Endodermal cell (in vitro differentiated cells): ENCODE measurements at regions not wholly inside any gene's neighbourhood (a gene's known extent, or its start where the extent isn't known, plus 50 kb on each side); places are given as distances from the start of the nearest gene placed in this dataset.
"Not testable (repeated sequence)": the region's sequence is repeated elsewhere in the genome, so short reads cannot be mapped to it uniquely, and the experiment has no call there.

Source experiments
- DNase-seq: peaks from one replicate; pipeline ENCODE4 v3.0.0-alpha.2; 2017
- H3K27ac ChIP-seq: 2 replicates; pipeline ENCODE4 v1.5.1; 2013; ENCODE audit warnings: mild to moderate bottlenecking, low read depth, low read length, moderate library complexity
- H3K27me3 ChIP-seq: 2 replicates; pipeline ENCODE4 v1.6.1; 2013; ENCODE audit warnings: mild to moderate bottlenecking, low read length, moderate library complexity; ENCODE audit not compliant: insufficient read depth, control insufficient read depth, poor library complexity, severe bottlenecking
- H3K36me3 ChIP-seq: 2 replicates; pipeline ENCODE4 v1.7.0; 2013; ENCODE audit warnings: mild to moderate bottlenecking, low read length, moderate library complexity; ENCODE audit not compliant: control insufficient read depth, insufficient read depth
- H3K4me1 ChIP-seq: one replicate; pipeline ENCODE4 v1.7.0; 2013; ENCODE audit warnings: low read length; ENCODE audit not compliant: control insufficient read depth, insufficient read depth
- H3K4me3 ChIP-seq: 2 replicates; pipeline ENCODE4 v1.5.1; 2013; ENCODE audit warnings: mild to moderate bottlenecking, low read length, moderate library complexity
- H3K9ac ChIP-seq: 2 replicates; pipeline ENCODE4 v1.6.1; 2013; ENCODE audit warnings: mild to moderate bottlenecking, low read length, moderate library complexity; ENCODE audit not compliant: poor library complexity, severe bottlenecking; ENCODE audit errors: extremely low read depth
- H3K9me3 ChIP-seq: 2 replicates; pipeline ENCODE4 v1.6.1; 2013; ENCODE audit warnings: mild to moderate bottlenecking, low read length, moderate library complexity; ENCODE audit not compliant: control insufficient read depth
- H3K27ac Mint-ChIP-seq: 2 replicates; pipeline ENCODE4 v1.8.0; 2020; ENCODE audit warnings: mixed read lengths
- H3K27me3 Mint-ChIP-seq: 2 replicates; pipeline ENCODE4 v1.8.0; 2021; ENCODE audit warnings: mild to moderate bottlenecking, mixed read lengths; ENCODE audit not compliant: insufficient read depth
- H3K36me3 Mint-ChIP-seq: 2 replicates; pipeline ENCODE4 v1.8.0; 2020; ENCODE audit warnings: low read depth, mixed read lengths
- H3K4me1 Mint-ChIP-seq: 2 replicates; pipeline ENCODE4 v1.8.0; 2020; ENCODE audit warnings: mixed read lengths
- H3K4me3 Mint-ChIP-seq: 2 replicates; pipeline ENCODE4 v1.8.0; 2020; ENCODE audit warnings: mild to moderate bottlenecking, moderate library complexity, mixed read lengths
- H3K9me3 Mint-ChIP-seq: 2 replicates; pipeline ENCODE4 v1.8.0; 2020; ENCODE audit warnings: mild to moderate bottlenecking, mixed read lengths
- CTCF ChIP-seq: fragments of 200-600 bp; sonication (generic); conservative IDR thresholded peaks from 2 replicates; pipeline ENCODE4 v1.5.0; 2021; ENCODE audit warnings: antibody characterized with exemption, mild to moderate bottlenecking
- WGBS, 2 experiments: methylation state at CpG; one replicate each; pipeline versions ENCODE4 v1.1.5 to v1.1.7; 2013; ENCODE audit warnings: missing lambda C conversion rate in 2 of 2, mixed read lengths in 1 of 2; ENCODE audit not compliant: insufficient coverage in 1 of 2, insufficient read length in 1 of 2; 5-methylcytosine and 5-hydroxymethylcytosine counted together

GRCh38 chr22:11324439-11325037 is 4203.5 kb upstream of the OR11H1 start:
- 78% methylated on average over 11 to 15 of the region's 15 CpGs for WGBS, 2 experiments
- not testable (repeated sequence) for H3K4me1 Mint-ChIP-seq, H3K4me3 Mint-ChIP-seq, H3K36me3 Mint-ChIP-seq, DNase-seq, H3K36me3 ChIP-seq, H3K27ac Mint-ChIP-seq, H3K9ac ChIP-seq, H3K27me3 ChIP-seq, H3K27me3 Mint-ChIP-seq, H3K4me1 ChIP-seq, H3K4me3 ChIP-seq, H3K27ac ChIP-seq
- peaks cover 64% of the 10 kb centered on the region for H3K9me3 Mint-ChIP-seq
- peaks cover 40% of the 10 kb centered on the region for H3K9me3 ChIP-seq

DNA sequence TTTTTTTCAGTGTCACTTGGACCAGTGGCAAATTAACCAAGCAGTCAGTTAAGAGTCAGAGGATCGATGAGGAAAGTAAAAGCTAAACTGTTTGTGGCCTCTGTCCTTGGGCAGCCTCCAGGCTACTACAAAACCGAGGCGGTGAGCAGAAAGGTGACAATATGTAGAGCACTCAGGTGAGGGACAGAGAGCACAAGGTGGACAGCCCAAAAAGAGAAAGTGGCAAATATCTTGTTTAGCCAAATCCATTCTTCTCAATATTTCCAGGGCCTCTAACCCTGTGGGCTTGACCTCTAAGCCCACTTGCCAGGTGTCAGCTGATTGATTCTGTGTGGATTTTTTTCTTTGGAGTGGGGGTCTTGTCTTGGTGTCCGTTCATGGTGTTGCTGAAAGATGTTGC is 4202.2 kb upstream of the OR11H1 start:
- H3K27me3 Mint-ChIP-seq = no peaks in the 10 kb centered on the region
- WGBS, 2 experiments = 50 to 63% methylated on average over 4 of the region's 4 CpGs
- Histone ChIP-seq H3K4me1 (no peaks in the 10 kb centered on the region), H3K36me3 (no peaks in the 10 kb centered on the region), H3K4me3 (no peak overlapping the region), H3K27me3 (no peaks in the 10 kb centered on the region), H3K9ac (no peak overlapping the region), H3K27ac (no peak overlapping the region), H3K9me3 (peaks cover 50% of the 10 kb centered on the region)
- no peak for TF ChIP-seq CTCF
- peaks cover 2% of the 10 kb centered on the region for H3K36me3 Mint-ChIP-seq
- peaks cover 71% of the 10 kb centered on the region for H3K9me3 Mint-ChIP-seq
- H3K4me1 Mint-ChIP-seq = no peaks in the 10 kb centered on the region
- no peak overlapping the region for H3K27ac Mint-ChIP-seq
- no peak for DNase-seq
- H3K4me3 Mint-ChIP-seq = no peak overlapping the region

DNA sequence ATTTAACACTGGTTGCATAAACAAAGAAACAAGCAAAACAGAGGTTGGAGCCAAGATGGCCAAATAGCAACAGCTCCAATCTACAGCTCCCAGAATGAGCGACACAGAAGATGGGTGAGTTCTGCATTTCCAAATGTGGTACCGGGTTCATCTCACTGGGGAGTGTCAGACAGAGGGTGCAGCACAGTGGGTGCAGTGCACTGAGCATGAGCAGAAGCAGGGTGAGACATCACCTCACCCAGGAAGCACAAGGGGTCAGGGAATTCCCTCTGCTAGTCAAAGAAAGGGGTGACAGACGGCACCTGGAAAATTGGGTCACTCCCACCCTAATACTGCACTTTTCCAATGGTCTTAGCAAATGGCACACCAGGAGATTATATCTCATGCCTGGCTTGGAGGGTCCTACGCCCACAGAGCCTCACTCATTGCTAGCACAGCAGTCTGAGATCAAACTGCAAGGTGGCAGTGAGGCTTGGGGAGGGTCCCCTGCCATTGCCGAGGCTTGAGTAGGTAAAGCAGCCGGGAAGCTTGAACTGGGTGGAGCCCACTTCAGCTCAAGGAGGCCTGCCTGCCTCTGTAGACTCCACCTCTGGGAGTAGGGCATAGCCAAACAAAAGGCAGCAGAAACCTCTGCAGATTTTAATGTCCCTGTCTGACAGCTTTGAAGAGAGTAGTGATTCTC is 4186.5 kb upstream of the OR11H1 start:
- DNase-seq, H3K36me3 ChIP-seq, H3K4me1 Mint-ChIP-seq, H3K27me3 Mint-ChIP-seq, H3K36me3 Mint-ChIP-seq, H3K27ac ChIP-seq, H3K27me3 ChIP-seq, H3K27ac Mint-ChIP-seq, H3K4me1 ChIP-seq, H3K4me3 ChIP-seq, H3K4me3 Mint-ChIP-seq, H3K9ac ChIP-seq: not testable (repeated sequence)
- peaks cover 39% of the 10 kb centered on the region for H3K9me3 ChIP-seq
- 66 to 68% methylated on average over 5 to 6 of the region's 6 CpGs for WGBS, 2 experiments
- H3K9me3 Mint-ChIP-seq = peaks cover 92% of the 10 kb centered on the region

DNA sequence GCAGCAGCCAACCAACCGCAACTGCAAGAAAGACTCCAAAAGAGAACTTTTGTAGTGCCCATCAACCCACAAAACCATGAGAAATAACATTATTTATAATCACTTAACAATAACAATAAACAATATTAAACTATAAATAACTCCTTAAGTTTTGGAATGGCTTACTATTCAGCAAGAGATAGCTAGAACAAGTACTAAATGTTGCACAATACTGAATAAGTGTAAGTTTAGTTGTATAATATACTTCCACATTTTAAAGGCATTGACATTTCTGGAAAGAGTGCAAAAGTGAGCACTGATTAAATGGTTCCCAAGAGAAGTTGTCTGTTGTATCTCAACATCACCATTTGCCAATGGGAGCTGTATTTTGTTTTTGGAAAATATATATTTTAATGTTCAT is 4176.8 kb upstream of the OR11H1 start:
- H3K4me1 Mint-ChIP-seq, H3K4me3 Mint-ChIP-seq, H3K36me3 ChIP-seq, H3K36me3 Mint-ChIP-seq, H3K9ac ChIP-seq, H3K27ac Mint-ChIP-seq, H3K4me1 ChIP-seq, H3K27ac ChIP-seq, H3K4me3 ChIP-seq, H3K27me3 Mint-ChIP-seq, DNase-seq, H3K27me3 ChIP-seq: not testable (repeated sequence)
- H3K9me3 Mint-ChIP-seq = peaks cover 80% of the 10 kb centered on the region
- 50 to 60% methylated on average over 1 of the region's 1 CpG for WGBS, 2 experiments
- H3K9me3 ChIP-seq = peaks cover 77% of the 10 kb centered on the region

GRCh38 chr22:11352287-11352686 is 4175.7 kb upstream of the OR11H1 start:
- H3K27ac ChIP-seq, H3K36me3 Mint-ChIP-seq, H3K27me3 ChIP-seq, H3K27me3 Mint-ChIP-seq, H3K36me3 ChIP-seq, H3K27ac Mint-ChIP-seq, H3K9ac ChIP-seq, H3K4me3 Mint-ChIP-seq, DNase-seq, H3K4me1 ChIP-seq, H3K4me3 ChIP-seq, H3K4me1 Mint-ChIP-seq: not testable (repeated sequence)
- WGBS, 2 experiments = 63 to 75% methylated on average over 2 to 3 of the region's 3 CpGs
- peaks cover 80% of the 10 kb centered on the region for H3K9me3 Mint-ChIP-seq
- H3K9me3 ChIP-seq = peaks cover 73% of the 10 kb centered on the region
